ENCODE measurements at regions not wholly inside any gene's neighbourhood (a gene's known extent, or its start where the extent isn't known, plus 50 kb on each side); places are given as distances from the start of the nearest gene placed in this dataset.

GRCh38 chr13:59447031-59447430 is 716.7 kb downstream of the DIAPH3 start:
- DNase-seq (ENCODE audit: low read depth in 3 of 3): no peak

GRCh38 chr13:59447846-59448620 is 715.7 kb downstream of the DIAPH3 start:
- no peak for DNase-seq (ENCODE audit: low read depth in 3 of 3)

- DNase-seq (ENCODE audit: low read depth in 3 of 3): no peak
Observed at GRCh38 chr13:59449750-59450149, 714.0 kb downstream of the DIAPH3 start.

- no peak for DNase-seq (ENCODE audit: low read depth in 3 of 3)
Observed at GRCh38 chr13:59450229-59450628, 713.5 kb downstream of the DIAPH3 start.

GRCh38 chr13:59451236-59451635 is 712.5 kb downstream of the DIAPH3 start:
- DNase-seq (ENCODE audit: low read depth in 3 of 3): no peak

- no peak for DNase-seq (ENCODE audit: low read depth in 3 of 3)
Observed at GRCh38 chr13:59452189-59452890, 711.4 kb downstream of the DIAPH3 start.

- no peak for DNase-seq (ENCODE audit: low read depth in 3 of 3)
Observed at GRCh38 chr13:59458908-59459579, 704.7 kb downstream of the DIAPH3 start.

GRCh38 chr13:59459972-59460371 is 703.8 kb downstream of the DIAPH3 start:
- no peak for DNase-seq (ENCODE audit: low read depth in 3 of 3)

- no peak for DNase-seq (ENCODE audit: low read depth in 3 of 3)
Observed at GRCh38 chr13:59461411-59461810, 702.3 kb downstream of the DIAPH3 start.

GRCh38 chr13:59463023-59463422 is 700.7 kb downstream of the DIAPH3 start:
- no peak for DNase-seq (ENCODE audit: low read depth in 3 of 3)

GRCh38 chr13:59464926-59465325 is 698.8 kb downstream of the DIAPH3 start:
- no peak for DNase-seq (ENCODE audit: low read depth in 3 of 3)

- DNase-seq (ENCODE audit: low read depth in 3 of 3): no peak
Observed at GRCh38 chr13:59468396-59468795, 695.3 kb downstream of the DIAPH3 start.

- DNase-seq (ENCODE audit: low read depth in 3 of 3): no peak
Observed at GRCh38 chr13:59471106-59471505, 692.6 kb downstream of the DIAPH3 start.

- DNase-seq (ENCODE audit: low read depth in 3 of 3): no peak
Observed at GRCh38 chr13:59472134-59472533, 691.6 kb downstream of the DIAPH3 start.

- no peak for DNase-seq (ENCODE audit: low read depth in 3 of 3)
Observed at GRCh38 chr13:59474696-59475095, 689.0 kb downstream of the DIAPH3 start.

- no peak for DNase-seq (ENCODE audit: low read depth in 3 of 3)
Observed at GRCh38 chr13:59475911-59476310, 687.8 kb downstream of the DIAPH3 start.

- DNase-seq (ENCODE audit: low read depth in 3 of 3): no peak
Observed at GRCh38 chr13:59476366-59476765, 687.4 kb downstream of the DIAPH3 start.

GRCh38 chr13:59477011-59477410 is 686.7 kb downstream of the DIAPH3 start:
- no peak for DNase-seq (ENCODE audit: low read depth in 3 of 3)

GRCh38 chr13:59478908-59479307 is 684.8 kb downstream of the DIAPH3 start:
- no peak for DNase-seq (ENCODE audit: low read depth in 3 of 3)

GRCh38 chr13:59479629-59480028 is 684.1 kb downstream of the DIAPH3 start:
- DNase-seq (ENCODE audit: low read depth in 3 of 3): no peak

- DNase-seq (ENCODE audit: low read depth in 3 of 3): no peak
Observed at GRCh38 chr13:59480396-59481259, 683.1 kb downstream of the DIAPH3 start.

Measured in stimulated activated CD4-positive, alpha-beta T cell treated with anti-CD3 and anti-CD28 coated beads, TNF-alpha, amount 100 ng/mL, for 4 hours (primary cell).